ENCODE measurements at regions not wholly inside any gene's neighbourhood (a gene's known extent, or its start where the extent isn't known, plus 50 kb on each side); places are given as distances from the start of the nearest gene placed in this dataset.
A peak's percentile ranks its signal among the peaks of the same experiment; 100 is the strongest.
"Not testable (repeated sequence)": the region's sequence is repeated elsewhere in the genome, so short reads cannot be mapped to it uniquely, and the experiment has no call there.

DNA sequence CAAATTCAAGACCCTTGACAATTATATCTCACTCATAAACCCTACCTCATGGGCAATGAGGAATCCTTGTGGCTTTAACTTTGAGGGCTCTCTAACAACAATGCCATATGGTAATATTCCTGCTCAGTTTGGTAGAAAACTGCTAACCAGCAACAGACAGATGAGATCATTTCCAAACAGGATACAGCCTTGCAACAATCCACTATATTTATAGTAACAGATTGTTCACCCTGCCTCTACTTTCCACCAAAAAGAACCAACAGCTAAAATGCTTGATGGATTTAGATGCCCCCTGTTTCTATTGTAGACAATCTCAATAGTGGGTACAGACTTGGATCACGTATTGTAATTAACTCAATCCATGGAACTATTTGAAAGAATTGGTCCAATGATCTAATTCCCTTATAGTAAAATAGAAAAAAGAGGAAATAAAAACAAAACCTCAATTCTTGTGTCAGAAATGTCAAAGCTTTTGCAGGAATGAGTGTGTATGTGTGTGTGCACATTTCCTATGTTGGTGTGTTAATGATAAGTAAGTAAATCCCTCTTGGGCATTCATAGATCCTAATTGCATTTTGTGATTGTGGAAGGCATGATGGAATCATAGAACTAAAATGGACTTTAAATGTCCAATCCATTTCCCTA is 100.0 kb upstream of the EDEM3 start:
- DNase-seq (ENCODE audit: low read depth, low spot score) = no peak

DNA sequence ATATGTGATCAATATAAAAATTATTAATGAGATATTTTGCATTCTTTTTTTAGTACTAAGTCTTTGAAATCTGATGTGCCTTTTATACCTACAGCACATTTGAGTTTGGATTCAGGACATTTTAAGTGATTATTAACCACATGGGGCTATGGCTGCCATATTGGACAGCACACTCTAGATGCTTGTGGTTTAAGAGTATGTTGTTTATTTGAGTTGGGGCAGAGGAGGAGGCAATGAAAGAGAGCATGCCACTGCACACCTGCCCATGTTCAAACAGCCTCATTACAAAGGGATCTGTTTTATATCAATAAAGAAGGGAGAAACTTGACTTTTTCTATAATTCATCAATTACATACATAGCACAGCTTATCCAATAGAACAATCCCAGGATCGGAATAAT is 99.4 kb upstream of the EDEM3 start:
- DNase-seq (ENCODE audit: low read depth, low spot score) = no peak

DNA sequence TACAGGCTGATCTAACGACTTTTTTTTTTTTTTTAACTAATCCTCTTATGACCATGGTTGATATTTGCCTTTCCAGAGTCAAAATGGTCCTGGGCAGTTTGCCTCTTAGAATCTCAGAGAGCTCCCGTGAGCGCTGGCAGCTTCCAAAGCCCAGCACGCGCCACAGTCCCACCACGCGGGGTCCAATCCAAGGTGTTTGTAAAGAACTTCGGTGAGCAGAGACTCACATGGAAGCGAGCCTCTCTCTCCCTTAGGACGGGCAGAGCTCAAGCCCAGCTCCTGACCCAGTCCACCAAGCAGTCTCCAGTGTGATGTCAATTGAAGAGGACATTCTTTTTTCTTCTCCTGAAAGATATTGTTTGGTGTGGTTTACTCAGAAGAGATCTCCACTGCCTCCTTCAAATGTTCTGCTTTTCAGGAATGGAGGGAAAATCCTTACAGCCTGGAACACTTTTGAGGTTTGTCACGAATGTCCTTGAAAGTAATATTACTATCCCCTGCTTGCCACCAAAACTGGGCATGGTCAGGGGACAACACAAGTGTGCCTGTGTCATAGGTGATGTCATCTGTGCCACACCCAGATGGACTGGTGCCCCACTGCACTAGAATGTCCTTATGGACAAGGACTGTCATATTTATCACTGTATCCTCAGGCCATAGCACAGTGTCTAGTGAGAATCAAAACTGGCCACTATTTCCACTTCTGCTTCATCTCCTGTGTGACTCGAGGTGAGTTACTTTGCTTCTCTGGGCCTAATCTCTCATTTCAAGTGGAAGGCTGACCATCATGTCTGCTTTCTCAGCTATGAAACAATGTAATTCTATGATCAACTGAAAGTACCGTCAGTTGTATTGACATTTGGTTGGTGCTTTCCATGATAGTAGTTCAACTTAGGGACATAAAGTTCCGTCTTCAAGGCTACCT is 97.4 kb upstream of the EDEM3 start:
- no peak for DNase-seq (ENCODE audit: low read depth, low spot score)

DNA sequence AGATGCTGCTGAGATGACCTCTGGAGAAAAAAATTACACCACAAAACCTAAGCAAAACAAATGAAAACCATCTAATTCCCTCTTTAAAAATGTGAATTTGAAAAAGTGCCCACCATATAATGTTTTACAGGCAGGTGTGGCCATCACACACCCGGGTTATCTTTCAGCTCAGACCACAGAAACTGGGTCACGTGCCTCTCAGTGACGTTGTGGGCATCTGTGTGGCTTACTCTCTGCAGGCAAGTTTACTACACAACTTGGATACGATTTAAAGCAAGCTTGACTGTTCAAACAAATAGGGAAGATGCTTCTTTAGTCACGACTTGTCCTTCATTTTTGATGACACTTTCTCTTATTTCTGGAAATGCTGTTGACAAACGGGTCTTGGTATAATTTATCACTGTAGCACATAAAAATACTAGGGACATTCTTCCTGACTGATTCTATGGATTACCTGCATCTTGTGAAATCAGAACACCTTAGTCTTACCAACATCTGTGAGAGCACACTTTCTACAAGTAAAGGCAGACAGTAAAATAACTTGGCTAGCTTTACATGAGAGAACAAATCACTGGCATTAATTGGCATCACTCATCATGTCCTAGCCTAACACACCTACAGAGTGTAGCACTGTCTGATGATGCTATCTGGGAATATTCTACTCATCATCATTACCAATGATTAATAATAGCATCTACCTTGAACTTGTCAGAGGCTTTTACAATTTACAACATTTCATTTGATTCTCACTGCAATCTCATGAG is 89.3 kb upstream of the EDEM3 start:
- no peak for DNase-seq (ENCODE audit: low read depth, low spot score)

DNA sequence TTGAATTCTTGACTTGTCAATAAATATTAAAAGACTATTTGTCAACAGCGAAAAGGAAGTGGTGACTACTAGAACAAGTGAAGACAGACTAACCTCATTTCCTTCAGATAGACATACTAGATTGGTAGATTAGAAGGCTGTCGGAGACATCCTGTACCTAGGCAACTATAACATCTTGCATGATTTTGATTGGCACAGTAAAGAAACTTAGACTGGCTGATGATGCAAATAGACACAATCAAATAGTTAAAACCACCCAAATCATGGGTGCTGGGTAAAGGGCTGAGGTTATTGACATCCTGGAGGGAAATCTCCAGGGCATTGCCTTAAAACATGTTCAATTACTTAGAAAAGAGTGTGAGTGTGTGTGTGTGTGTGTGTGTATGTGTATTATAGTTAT is 85.9 kb upstream of the EDEM3 start:
- no peak for DNase-seq (ENCODE audit: low read depth, low spot score)

DNA sequence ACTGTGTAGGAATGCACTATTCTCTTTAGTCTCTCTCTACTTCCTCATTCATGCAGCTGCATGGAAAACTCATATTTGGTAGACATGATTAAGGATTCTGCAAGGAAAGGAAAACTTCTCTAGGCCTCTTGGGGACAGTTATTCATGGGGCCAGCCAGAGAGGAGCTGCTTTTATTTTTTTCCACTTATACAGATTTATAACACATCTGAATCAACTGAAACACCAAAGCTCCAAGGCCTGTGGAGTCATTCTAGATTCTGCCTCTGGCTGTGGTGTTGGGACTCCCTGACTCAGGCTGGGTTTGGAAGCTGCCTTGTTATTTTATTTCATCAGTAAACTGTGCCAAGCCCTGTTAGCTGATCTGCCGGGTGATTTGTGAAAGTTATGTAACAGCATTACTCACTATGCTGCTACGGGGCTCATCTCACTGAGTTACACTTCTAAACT is 83.9 kb upstream of the EDEM3 start:
- no peak for DNase-seq (ENCODE audit: low read depth, low spot score)

DNA sequence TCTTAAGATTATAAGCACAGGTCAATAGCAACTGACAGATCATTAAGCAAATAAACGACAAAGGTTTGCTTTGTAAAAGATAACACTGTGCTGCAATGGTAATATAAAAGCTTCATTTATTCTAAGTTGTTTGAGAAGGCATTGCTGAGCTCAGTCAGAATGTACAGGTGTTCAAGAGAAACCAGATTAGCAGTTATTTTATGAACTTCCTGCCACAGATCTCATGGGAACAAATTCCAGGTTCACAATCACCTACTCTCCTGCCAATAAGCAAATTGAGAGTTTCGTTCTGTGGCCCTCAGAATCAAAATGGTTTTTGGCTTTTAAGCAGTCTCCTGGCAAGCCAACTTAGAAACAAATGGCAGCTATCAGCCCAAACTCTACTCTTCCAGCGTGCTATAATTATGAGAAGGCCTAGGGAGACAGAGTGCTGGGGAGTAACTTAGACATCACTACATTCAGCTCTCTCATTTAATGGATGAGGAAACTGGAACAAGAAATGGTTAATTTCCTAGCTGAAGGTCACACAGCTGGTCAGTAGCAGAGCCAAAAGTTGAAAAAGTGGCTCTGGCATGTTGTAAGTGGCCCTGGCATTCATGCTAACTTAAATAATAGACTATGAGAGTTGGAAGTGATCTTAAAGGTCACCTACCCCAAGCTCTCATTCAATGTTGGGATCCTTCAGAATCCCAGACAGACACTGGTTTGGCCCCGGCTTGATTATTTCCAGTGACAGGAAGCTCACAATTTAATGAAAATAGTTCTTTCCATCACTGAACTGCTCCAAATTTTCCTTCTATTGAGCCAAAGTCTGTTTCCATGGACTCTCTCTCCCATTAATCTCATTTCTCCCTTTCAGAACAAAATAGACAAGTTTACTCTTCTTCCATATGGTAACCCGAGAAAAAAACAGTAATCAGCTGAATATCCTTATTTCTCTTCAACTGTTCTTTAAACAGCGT is 82.6 kb upstream of the EDEM3 start:
- no peak for DNase-seq (ENCODE audit: low read depth, low spot score)

DNA sequence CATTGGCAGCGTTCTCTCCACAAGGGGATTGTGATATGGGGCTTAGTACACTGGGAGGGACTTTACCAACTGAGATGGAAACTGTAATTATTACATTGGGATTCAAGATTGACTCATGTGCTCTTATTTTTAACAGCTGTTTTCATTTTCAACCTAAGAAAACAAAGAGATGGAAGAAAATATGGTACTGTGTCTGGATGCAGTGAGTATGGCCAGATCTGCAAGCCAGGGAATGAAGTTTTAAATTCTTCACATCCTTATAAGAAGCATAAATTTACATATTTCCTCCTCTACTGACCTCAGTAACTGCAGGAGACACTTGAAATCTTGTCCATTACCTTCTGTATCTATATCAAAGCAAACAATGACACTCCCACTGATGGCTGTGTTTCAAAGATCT is 81.5 kb upstream of the EDEM3 start:
- DNase-seq (ENCODE audit: low read depth, low spot score) = no peak

DNA sequence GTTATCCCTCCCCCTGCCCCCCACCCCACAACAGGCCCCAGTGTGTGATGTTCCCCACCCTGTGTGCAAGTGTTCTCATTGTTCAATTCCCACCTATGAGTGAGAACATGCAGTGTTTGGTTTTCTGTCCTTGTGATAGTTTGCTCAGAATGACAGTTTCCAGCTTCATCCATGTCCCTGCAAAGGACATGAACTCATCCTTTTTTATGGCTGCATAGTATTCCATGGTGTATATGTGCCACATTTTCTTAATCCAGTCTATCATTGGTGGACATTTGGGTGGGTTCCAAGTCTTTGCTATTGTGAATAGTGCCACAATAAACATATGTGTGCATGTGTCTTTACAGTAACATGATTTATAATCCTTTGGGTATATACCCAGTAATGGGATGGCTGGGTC is 79.3 kb upstream of the EDEM3 start:
- DNase-seq (ENCODE audit: low read depth, low spot score) = not testable (repeated sequence)

DNA sequence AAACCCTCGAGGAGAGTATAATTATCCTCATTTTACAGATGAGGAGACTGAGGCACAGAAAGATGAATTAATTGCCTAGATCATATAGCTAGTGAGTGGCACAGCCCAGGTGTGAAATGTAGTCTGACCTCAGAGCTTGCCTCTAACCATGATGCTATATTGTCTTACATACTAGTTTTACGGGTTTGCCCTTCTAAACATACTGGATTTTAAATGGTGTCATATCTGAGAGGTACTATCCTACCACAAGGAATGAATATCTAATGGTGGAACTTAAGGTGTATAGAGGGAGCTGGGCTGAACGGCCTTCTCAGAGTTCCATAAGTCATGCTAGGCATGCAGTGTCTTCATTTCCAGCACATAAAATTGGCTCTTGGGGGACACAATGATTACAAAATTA is 77.9 kb upstream of the EDEM3 start:
- DNase-seq (ENCODE audit: low read depth, low spot score) = no peak

DNA sequence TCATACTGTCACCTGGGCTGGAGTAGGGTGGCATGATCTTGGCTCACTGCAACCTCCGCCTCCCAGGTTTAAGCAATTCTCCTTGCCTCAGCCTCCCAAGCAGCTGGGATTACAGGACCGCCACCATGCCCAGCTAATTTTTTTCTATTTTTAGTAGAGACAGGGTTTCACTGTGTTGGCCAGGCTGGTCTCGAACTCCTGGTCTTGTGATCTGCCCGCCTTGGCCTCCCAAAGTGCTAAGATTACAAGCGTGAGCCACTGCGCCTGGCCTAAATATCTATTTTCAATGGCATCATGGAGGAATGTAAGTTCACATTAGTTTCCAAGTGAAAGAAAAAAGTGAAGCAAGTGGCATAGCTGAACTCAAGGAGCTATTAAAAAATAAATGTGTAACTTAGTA is 74.8 kb upstream of the EDEM3 start:
- not testable (repeated sequence) for DNase-seq (ENCODE audit: low read depth, low spot score)

DNA sequence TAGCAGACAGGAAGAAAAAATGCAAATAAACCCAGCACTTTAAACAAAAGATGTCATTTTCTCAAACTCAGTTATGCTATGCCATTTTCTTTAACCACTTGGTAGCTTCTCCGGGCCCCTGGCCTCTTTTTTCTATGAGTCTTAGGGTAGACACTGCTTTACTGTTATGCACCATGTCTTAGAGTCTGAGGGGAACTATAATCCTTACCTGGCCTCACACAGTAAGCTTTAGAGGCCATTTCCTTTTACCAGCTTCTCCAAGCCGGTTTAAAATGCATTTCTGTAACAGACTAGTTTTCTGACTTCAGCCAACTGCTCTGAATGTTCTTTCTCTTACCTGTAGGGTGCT is 73.7 kb upstream of the EDEM3 start:
- DNase-seq (ENCODE audit: low read depth, low spot score) = no peak

DNA sequence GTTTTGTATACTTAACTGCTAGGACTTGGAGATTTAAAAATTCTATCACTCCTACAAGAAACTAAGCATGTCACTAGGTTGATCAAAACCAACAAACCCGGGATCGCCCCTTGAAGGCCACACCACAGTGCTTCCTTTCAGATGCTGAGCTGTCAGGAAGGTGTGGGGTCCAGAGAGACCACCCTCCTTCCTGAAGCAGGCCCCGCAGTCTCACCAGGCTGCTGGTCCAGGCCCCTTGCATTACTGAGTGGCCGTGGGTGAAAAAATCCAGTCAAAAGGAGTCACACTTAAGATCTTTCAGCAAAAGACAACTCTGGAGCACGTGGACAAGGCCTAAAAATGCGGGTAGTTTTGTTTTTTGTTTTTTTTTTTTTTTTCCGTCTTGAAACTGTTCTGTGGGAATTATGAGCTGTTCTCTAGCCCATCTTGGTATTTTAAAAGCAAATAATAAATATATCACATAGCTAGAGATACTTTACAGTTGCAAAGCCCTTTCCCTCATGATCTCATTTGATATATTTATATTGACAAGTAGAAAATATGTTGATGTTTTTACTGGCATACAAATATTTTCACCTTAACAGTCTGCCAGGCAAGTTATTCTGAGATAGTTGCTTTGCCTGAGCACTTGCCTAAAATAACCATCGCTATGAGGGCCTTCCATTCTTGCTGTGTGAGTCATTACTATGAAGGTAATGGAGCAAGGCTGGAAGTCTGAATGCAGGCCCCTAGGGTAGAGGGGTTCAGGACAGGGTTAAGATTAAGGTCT is 73.1 kb upstream of the EDEM3 start:
- DNase-seq (ENCODE audit: low read depth, low spot score) = peak; percentile 9

DNA sequence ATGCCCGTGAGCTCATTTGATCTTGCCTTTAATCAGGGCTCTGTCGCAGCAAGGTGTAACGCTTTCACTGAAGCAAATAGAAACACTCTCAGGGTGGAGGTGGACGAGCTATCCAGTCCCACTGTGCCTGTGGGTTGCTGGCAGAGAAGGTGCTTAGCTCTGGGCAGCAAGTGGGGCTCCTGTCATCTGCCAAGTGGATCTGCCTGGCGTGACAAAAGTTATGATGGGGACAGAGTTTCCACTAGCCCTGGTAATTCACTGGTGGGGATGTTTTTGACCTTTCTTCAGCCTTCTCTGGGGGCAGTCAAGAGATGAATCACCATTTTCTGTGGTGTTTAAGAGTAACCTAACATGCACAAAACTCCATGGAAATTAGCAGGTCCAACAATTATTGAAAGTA is 71.3 kb upstream of the EDEM3 start:
- no peak for DNase-seq (ENCODE audit: low read depth, low spot score)

DNA sequence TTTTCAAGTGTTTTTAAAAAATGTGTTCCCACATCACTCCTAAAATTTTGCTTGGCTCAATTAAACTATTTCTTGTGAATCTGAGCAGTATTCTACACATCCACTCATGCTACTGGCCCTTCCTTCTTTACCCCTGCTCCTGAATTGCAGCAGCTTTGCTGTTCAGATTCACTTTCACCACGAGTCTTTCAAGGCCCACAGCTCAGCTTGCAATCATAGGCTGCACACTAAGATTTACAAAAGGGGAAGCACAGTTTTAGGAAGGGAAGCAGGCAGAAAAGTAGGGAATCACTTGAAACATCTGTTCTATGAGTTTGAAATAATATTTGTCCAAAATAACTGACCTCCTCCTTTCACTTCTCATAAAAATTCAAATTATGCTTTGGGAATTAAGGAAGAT is 70.9 kb upstream of the EDEM3 start:
- DNase-seq (ENCODE audit: low read depth, low spot score) = no peak

DNA sequence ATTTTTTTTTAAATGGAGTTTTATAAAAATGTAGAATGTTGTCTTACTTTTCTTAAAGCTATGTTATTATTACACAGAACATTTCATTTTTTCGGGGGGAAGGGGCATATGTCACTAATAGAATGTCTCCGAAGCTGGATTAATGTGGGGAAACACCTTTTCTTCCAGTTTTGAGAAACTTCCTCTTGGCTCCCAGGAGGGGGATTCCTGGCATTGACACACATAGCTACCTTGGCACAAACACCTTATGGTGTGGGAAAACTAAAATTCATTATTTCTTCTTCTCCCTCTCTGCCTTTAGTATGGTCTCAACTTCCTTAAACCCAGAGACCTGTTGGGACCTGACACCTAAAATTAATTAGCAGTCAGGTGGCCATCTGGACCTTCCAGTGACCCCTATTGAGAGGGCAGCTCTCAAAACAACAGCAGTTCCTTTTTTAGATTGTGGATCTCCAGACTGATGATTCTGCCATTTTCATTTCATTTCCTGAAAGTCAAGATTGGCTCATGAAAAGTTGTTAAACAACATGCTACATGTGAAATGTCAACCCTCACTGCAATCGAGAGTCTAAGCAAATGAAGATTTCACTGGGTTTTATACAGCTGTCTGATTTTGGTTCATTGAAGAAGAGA is 70.1 kb upstream of the EDEM3 start:
- no peak for DNase-seq (ENCODE audit: low read depth, low spot score)

DNA sequence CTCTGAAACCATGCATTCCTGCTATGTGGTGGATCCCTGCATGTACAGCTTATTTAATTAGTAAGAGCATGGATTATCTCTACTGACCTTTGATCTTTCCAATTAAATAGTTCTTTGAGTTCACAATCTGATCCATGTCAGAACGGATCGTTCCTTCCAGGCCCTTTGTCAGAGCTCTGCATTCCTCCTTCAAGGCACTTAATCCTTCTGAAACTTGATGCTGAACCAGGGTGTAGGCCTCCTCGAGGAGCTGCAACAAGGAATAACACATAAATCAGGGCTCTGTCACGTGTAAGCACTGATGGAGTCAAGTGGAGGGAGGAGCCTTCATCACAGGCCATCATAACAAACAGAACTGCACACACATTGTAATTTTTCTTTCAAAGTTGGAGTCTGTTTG is 68.4 kb upstream of the EDEM3 start:
- no peak for DNase-seq (ENCODE audit: low read depth, low spot score)

DNA sequence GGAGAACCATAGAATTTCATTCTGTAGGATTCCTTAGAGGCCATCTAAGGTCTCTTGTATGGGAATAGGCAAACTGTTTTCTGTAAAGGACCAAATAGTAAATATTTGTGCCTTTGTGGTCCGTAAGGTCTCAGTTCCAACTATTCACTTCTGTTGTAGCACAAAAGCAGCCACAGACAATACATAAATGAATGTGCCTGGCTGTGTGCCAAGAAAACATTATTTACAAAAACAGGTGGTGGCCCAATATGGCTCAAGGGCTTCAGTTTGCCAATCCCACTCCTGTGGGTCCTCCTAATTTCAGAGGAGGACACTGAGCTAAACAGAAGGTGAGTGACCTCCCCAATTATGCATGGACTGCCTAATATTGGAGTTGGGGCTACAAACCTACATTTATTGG is 67.6 kb upstream of the EDEM3 start:
- DNase-seq (ENCODE audit: low read depth, low spot score) = no peak

DNA sequence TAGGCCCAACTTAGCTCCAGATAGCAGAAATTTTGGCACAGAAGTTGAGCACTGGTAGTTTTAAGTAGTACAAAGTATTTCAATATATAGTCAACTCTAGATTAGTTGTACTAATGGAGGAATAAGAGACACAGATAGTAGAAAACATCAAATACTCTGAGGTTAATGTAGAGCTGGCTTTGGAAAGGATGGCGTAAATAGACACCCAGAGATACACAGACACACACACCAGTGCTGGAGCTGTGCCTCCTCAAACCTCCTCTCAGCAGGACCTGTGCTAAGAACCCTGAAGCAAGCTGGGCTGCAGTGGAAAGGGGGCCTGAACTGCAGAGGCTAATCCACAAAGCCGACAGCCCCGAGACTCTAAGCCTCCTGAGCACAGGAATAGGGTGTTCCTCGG is 67.0 kb upstream of the EDEM3 start:
- no peak for DNase-seq (ENCODE audit: low read depth, low spot score)

DNA sequence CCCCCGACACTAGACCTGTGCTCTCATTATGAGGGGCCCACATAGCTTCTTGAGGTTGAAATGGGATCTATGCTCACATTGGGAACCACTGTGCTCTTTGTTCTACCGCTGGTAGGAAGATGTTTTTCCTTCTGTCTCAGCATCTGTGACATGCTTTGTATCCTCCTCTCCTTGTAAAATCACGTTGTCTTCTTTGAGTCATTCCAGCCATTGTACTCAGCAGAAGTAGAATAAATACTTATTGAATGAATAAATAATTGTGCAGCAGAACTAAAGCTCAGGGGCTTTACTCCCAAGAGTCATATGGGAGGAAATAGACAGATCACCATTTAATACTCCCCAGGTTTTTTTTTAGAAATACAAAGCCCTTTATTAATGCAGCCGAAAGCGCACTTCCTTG is 66.3 kb upstream of the EDEM3 start:
- no peak for DNase-seq (ENCODE audit: low read depth, low spot score)
